ENCODE measurements at regions not wholly inside any gene's neighbourhood (a gene's known extent, or its start where the extent isn't known, plus 50 kb on each side); places are given as distances from the start of the nearest gene placed in this dataset.
"Not testable (repeated sequence)": the region's sequence is repeated elsewhere in the genome, so short reads cannot be mapped to it uniquely, and the experiment has no call there.

GRCh38 chr1:236343246-236343870 lies 50.7 kb upstream of the EDARADD start:
- Histone ChIP-seq H3K27ac (no peak overlapping the region), H3K4me3 (ENCODE audit: low read depth, low read length) (no peak overlapping the region), H3K27me3 (replicated peaks) (no peaks in the 10 kb centered on the region), H3K36me3 (replicated peaks) (no peaks in the 10 kb centered on the region)
- DNase-seq, result no peak
- TF ChIP-seq, protein P1, sequence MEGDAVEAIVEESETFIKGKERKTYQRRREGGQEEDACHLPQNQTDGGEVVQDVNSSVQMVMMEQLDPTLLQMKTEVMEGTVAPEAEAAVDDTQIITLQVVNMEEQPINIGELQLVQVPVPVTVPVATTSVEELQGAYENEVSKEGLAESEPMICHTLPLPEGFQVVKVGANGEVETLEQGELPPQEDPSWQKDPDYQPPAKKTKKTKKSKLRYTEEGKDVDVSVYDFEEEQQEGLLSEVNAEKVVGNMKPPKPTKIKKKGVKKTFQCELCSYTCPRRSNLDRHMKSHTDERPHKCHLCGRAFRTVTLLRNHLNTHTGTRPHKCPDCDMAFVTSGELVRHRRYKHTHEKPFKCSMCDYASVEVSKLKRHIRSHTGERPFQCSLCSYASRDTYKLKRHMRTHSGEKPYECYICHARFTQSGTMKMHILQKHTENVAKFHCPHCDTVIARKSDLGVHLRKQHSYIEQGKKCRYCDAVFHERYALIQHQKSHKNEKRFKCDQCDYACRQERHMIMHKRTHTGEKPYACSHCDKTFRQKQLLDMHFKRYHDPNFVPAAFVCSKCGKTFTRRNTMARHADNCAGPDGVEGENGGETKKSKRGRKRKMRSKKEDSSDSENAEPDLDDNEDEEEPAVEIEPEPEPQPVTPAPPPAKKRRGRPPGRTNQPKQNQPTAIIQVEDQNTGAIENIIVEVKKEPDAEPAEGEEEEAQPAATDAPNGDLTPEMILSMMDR (IDR thresholded peaks at IDR 0.05; ENCODE audit: low read depth, low read length, missing control alignments), result no peak
- in situ Hi-C loops (cut with HindIII; ENCODE audit: low pct_ligation_motif_present, low sequenced_read_pairs), result no loop called here

DNA sequence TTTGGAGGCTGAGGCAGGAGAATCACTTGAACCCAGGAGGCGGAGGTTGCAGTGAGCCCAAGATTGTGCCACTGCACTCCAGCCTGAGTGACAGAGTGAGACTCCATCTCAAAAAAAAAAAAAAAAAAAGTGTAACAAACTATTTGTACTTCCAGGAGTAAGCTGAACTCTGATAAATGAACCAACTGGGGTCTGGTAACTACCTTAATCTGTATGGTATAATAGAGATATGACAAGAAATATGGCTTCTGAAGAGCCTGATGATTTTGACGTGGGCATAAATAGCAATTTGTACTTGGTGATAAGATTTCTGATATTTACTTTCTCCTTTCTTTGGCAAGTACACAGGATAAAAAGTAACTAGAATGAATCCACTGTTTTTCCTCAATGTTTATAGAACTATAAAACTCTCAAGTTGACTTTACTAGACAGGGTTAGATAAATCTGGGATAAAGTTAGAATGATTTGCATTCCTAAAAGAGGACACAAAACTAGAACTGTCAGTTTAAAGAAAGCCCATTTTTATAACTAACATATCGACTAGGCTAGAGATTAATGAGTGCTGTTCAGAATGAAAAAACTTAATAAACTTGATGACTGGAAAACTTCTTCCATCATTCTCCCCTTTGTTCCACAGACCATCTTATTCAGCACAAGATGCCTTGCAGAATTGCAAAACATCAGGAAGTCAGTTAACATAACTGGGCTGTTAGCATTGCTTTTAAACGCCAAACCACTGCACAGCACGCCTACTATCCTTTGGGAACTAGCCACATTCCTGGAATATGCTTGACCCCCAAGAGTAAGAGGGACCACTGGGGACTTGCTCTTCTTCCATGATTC lies 51.5 kb upstream of the EDARADD start:
- H3K4me3 ChIP-seq (ENCODE audit: low read depth, low read length), result no peak overlapping the region
- TF ChIP-seq, protein P1 (IDR thresholded peaks at IDR 0.05; ENCODE audit: low read depth, low read length, missing control alignments), result no peak
- no peak overlapping the region for H3K27ac ChIP-seq
- H3K27me3 ChIP-seq (replicated peaks), result no peaks in the 10 kb centered on the region
- no peaks in the 10 kb centered on the region for H3K36me3 ChIP-seq (replicated peaks)
- no peak for DNase-seq
- in situ Hi-C loops (cut with HindIII; ENCODE audit: low pct_ligation_motif_present, low sequenced_read_pairs), result no loop called here

- TF ChIP-seq, protein P1 (IDR thresholded peaks at IDR 0.05; ENCODE audit: low read depth, low read length, missing control alignments), result no peak
- Histone ChIP-seq H3K27ac (no peak overlapping the region), H3K27me3 (replicated peaks) (no peaks in the 10 kb centered on the region), H3K4me3 (ENCODE audit: low read depth, low read length) (no peak overlapping the region), H3K36me3 (replicated peaks) (no peaks in the 10 kb centered on the region)
- no peak for DNase-seq
- in situ Hi-C loops (cut with HindIII; ENCODE audit: low pct_ligation_motif_present, low sequenced_read_pairs), result no loop called here
These were observed 52.8 kb upstream of the EDARADD start for GRCh38 chr1:236341298-236341697.

- Histone ChIP-seq H3K36me3 (replicated peaks) (no peaks in the 10 kb centered on the region), H3K27me3 (replicated peaks) (no peaks in the 10 kb centered on the region), H3K27ac (no peak overlapping the region), H3K4me3 (ENCODE audit: low read depth, low read length) (no peak overlapping the region)
- in situ Hi-C loops (cut with HindIII; ENCODE audit: low pct_ligation_motif_present, low sequenced_read_pairs), result no loop called here
- TF ChIP-seq, protein P1 (IDR thresholded peaks at IDR 0.05; ENCODE audit: low read depth, low read length, missing control alignments), result no peak
- peak; percentile 28 for DNase-seq
These were observed 56.0 kb upstream of the EDARADD start for GRCh38 chr1:236338096-236338495.

- H3K36me3 ChIP-seq (replicated peaks), result no peaks in the 10 kb centered on the region
- no peak overlapping the region for H3K4me3 ChIP-seq (ENCODE audit: low read depth, low read length)
- in situ Hi-C loops (cut with HindIII; ENCODE audit: low pct_ligation_motif_present, low sequenced_read_pairs), result no loop called here
- TF ChIP-seq, protein P1 (IDR thresholded peaks at IDR 0.05; ENCODE audit: low read depth, low read length, missing control alignments), result no peak
- DNase-seq, result no peak
- H3K27me3 ChIP-seq (replicated peaks), result no peaks in the 10 kb centered on the region
- H3K27ac ChIP-seq, result no peak overlapping the region
These were observed 54.3 kb upstream of the ERO1B start for GRCh38 chr1:236336084-236336483.

DNA sequence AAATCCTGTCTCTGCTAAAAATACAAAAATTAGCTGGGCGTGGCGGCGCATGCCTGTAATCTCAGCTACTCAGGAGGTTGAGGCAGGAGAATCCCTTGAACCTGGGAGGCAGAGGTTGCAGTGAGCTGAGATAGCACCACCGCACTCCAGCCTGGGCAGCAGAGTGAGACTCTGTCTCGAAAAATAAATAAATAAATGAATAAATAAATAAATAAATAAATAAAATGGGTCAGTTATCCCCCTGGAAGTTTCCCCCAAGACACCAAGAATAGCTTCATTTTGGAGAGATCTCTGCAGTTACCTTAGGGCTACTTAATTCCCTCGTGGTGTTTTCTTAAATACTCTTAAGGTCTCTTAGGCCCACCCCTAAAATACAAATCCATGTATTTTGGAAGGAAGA lies 53.9 kb upstream of the ERO1B start:
- H3K36me3 ChIP-seq (replicated peaks); H3K4me3 ChIP-seq (ENCODE audit: low read depth, low read length); H3K27ac ChIP-seq; H3K27me3 ChIP-seq (replicated peaks); DNase-seq; in situ Hi-C loops (cut with HindIII; ENCODE audit: low pct_ligation_motif_present, low sequenced_read_pairs): not testable (repeated sequence)

Measured in brain microvascular endothelial cell (primary cell).